GM10266 (cell line): ENCODE measurements at regions not wholly inside any gene's neighbourhood (a gene's known extent, or its start where the extent isn't known, plus 50 kb on each side); places are given as distances from the start of the nearest gene placed in this dataset.

Source experiments
- DNase-seq: peaks from one replicate; pipeline ENCODE4 v3.0.0; 2012; ENCODE audit errors: extremely low spot score
- CTCF ChIP-seq: IDR thresholded peaks from 2 replicates; pipeline ENCODE4 v1.5.1; 2012; ENCODE audit warnings: mild to moderate bottlenecking, low read depth; ENCODE audit not compliant: control insufficient read depth, insufficient read depth; ENCODE audit errors: missing control alignments

- no peak for DNase-seq
- TF ChIP-seq CTCF = no peak
These were observed 67.5 kb upstream of the SPATA13 start for GRCh38 chr13:24093047-24093446.

GRCh38 chr13:24096659-24097058, 63.9 kb upstream of the SPATA13 start:
- no peak for DNase-seq
- no peak for TF ChIP-seq CTCF

- DNase-seq = no peak
- no peak for TF ChIP-seq CTCF
These were observed 63.5 kb upstream of the SPATA13 start for GRCh38 chr13:24097064-24097463.

GRCh38 chr13:24097667-24098066, 62.9 kb upstream of the SPATA13 start:
- TF ChIP-seq CTCF = no peak
- DNase-seq = no peak

- no peak for TF ChIP-seq CTCF
- DNase-seq = no peak
These were observed 61.0 kb upstream of the SPATA13 start for GRCh38 chr13:24099490-24099889.

- no peak for TF ChIP-seq CTCF
- no peak for DNase-seq
These were observed 60.3 kb upstream of the SPATA13 start for GRCh38 chr13:24100188-24100587.

- no peak for DNase-seq
- TF ChIP-seq CTCF = no peak
These were observed 56.6 kb upstream of the SPATA13 start for GRCh38 chr13:24103782-24104372.
